Stomach (tissue), 4 donors: ENCODE measurements at regions not wholly inside any gene's neighbourhood (a gene's known extent, or its start where the extent isn't known, plus 50 kb on each side); places are given as distances from the start of the nearest gene placed in this dataset.

ENCODE experiments used
- CTCF ChIP-seq, 7 experiments: fragments of 450-650 bp in 4 of 7; fragments of 200-600 bp in 3 of 7; sonication (generic) in 3 of 7; IDR thresholded peaks; one replicate each; pipeline ENCODE4 v1.5.1; 2016 to 2019; ENCODE audit warnings: antibody characterized with exemption in 7 of 7, control low read depth in 2 of 7, mild to moderate bottlenecking in 1 of 7
- EP300 ChIP-seq: sonication (generic); formaldehyde crosslinking; IDR thresholded peaks from one replicate; pipeline ENCODE4 v1.6.1; 2017; ENCODE audit warnings: antibody characterized with exemption
- POLR2A ChIP-seq, 4 donors: fragments of 450-650 bp; IDR thresholded peaks; one replicate each; pipeline ENCODE4 v1.6.1; 2016; ENCODE audit warnings: antibody characterized with exemption in 4 of 4, control low read depth in 2 of 4, mild to moderate bottlenecking in 1 of 4, moderate library complexity in 1 of 4
- POLR2AphosphoS5 ChIP-seq, 3 donors: sonication (generic); formaldehyde crosslinking; IDR thresholded peaks; one replicate each; pipeline ENCODE4 v1.6.1; 2016; ENCODE audit warnings: antibody characterized with exemption in 3 of 3

- TF ChIP-seq CTCF (IDR thresholded peaks at IDR 0.05) (no peak), POLR2AphosphoS5 (IDR thresholded peaks at IDR 0.05) (no peak), POLR2A (IDR thresholded peaks at IDR 0.05) (no peak), EP300 (no peak)
These were observed 60.5 kb upstream of the PELI1 start for GRCh38 chr2:64204703-64205102.
